Glutamatergic neuron (in vitro differentiated cells): ENCODE measurements at regions not wholly inside any gene's neighbourhood (a gene's known extent, or its start where the extent isn't known, plus 50 kb on each side); places are given as distances from the start of the nearest gene placed in this dataset.

Experiments
- DNase-seq: peaks from one replicate; pipeline ENCODE4 v3.0.0; 2022
- H3K27ac Mint-ChIP-seq: one replicate; pipeline ENCODE4 v1.8.0; 2020; ENCODE audit warnings: mild to moderate bottlenecking, mixed read lengths, inconsistent platforms; ENCODE audit not compliant: unreplicated experiment
- H3K27me3 Mint-ChIP-seq: one replicate; pipeline ENCODE4 v1.8.0; 2020; ENCODE audit warnings: mild to moderate bottlenecking, moderate library complexity, mixed read lengths, inconsistent platforms; ENCODE audit not compliant: unreplicated experiment
- H3K36me3 Mint-ChIP-seq: one replicate; pipeline ENCODE4 v1.8.0; 2020; ENCODE audit warnings: mild to moderate bottlenecking, mixed read lengths, inconsistent platforms; ENCODE audit not compliant: unreplicated experiment
- H3K4me1 Mint-ChIP-seq: one replicate; pipeline ENCODE4 v1.8.0; 2020; ENCODE audit warnings: mild to moderate bottlenecking, low read depth, mixed read lengths, inconsistent platforms; ENCODE audit not compliant: unreplicated experiment
- H3K4me3 Mint-ChIP-seq: one replicate; pipeline ENCODE4 v1.8.0; 2020; ENCODE audit warnings: mild to moderate bottlenecking, mixed read lengths, inconsistent platforms; ENCODE audit not compliant: unreplicated experiment
- H3K9me3 Mint-ChIP-seq: one replicate; pipeline ENCODE4 v1.8.0; 2020; ENCODE audit warnings: mild to moderate bottlenecking, moderate library complexity, mixed read lengths, inconsistent platforms; ENCODE audit not compliant: unreplicated experiment
- TF ChIP-seq, protein P1 (sequence below): fragments of 200-600 bp; sonication (generic); IDR thresholded peaks from one replicate; pipeline ENCODE4 v1.5.0; 2021; ENCODE audit not compliant: partially characterized antibody, unreplicated experiment

GRCh38 chr9:118570066-118570465 is 799.2 kb downstream of the BRINP1 start:
- H3K36me3 Mint-ChIP-seq, result no peaks in the 10 kb centered on the region
- no peaks in the 10 kb centered on the region for H3K9me3 Mint-ChIP-seq
- TF ChIP-seq, protein P1, sequence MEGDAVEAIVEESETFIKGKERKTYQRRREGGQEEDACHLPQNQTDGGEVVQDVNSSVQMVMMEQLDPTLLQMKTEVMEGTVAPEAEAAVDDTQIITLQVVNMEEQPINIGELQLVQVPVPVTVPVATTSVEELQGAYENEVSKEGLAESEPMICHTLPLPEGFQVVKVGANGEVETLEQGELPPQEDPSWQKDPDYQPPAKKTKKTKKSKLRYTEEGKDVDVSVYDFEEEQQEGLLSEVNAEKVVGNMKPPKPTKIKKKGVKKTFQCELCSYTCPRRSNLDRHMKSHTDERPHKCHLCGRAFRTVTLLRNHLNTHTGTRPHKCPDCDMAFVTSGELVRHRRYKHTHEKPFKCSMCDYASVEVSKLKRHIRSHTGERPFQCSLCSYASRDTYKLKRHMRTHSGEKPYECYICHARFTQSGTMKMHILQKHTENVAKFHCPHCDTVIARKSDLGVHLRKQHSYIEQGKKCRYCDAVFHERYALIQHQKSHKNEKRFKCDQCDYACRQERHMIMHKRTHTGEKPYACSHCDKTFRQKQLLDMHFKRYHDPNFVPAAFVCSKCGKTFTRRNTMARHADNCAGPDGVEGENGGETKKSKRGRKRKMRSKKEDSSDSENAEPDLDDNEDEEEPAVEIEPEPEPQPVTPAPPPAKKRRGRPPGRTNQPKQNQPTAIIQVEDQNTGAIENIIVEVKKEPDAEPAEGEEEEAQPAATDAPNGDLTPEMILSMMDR, result no peak
- no peak for DNase-seq
- no peaks in the 10 kb centered on the region for H3K27me3 Mint-ChIP-seq
- no peak overlapping the region for H3K27ac Mint-ChIP-seq
- H3K4me3 Mint-ChIP-seq, result no peak overlapping the region
- H3K4me1 Mint-ChIP-seq, result no peaks in the 10 kb centered on the region

- Mint-ChIP-seq H3K4me3 (no peak overlapping the region), H3K27ac (no peak overlapping the region), H3K4me1 (no peaks in the 10 kb centered on the region), H3K9me3 (peaks cover 2% of the 10 kb centered on the region), H3K27me3 (no peaks in the 10 kb centered on the region), H3K36me3 (no peaks in the 10 kb centered on the region)
- TF ChIP-seq, protein P1, result no peak
- DNase-seq, result no peak
Observed at GRCh38 chr9:118575341-118576070, 793.7 kb downstream of the BRINP1 start.

DNA sequence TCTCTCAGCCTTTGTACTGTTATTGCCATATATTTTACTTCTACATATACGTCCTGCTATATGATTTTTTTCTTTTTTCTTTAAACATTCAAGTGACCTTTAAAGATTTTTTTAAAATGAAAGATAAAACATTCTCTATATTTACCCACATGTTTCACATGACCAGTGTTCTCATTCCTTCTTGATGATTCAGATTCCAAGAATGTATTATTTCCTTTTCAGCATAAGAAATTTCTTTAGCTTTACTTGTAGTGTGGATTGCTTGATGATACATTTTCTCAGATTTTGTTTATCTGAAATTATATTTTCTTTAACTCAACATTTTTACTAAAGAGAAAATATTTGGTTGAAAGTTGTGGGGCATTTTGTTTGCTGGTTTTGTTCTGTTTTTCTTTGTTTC is 792.1 kb downstream of the BRINP1 start:
- Mint-ChIP-seq H3K4me1 (no peaks in the 10 kb centered on the region), H3K27me3 (no peaks in the 10 kb centered on the region), H3K36me3 (no peaks in the 10 kb centered on the region), H3K4me3 (no peak overlapping the region), H3K27ac (no peak overlapping the region), H3K9me3 (peaks cover 2% of the 10 kb centered on the region)
- TF ChIP-seq, protein P1, result no peak
- no peak for DNase-seq

DNA sequence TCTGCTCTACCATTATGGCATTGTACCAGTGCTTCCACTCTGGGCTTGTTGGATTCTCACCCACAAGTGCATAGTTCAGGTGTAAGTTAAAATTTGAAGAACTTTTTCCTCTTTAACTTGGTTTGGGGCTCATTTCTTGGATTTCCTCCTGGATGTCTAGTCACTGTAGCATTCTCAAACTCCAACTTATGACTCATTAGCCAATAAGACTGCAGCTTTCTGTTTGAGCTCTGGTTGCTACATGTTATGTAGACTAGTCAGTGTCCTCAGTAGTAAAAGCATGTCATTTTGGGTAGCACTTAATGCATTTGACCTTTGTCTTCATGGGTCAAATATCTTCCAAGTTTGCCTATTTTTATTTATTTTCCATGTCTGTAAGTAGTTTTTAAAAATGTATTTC is 790.8 kb downstream of the BRINP1 start:
- Mint-ChIP-seq H3K36me3 (no peaks in the 10 kb centered on the region), H3K27ac (no peak overlapping the region), H3K4me3 (no peak overlapping the region), H3K4me1 (no peaks in the 10 kb centered on the region), H3K9me3 (peaks cover 2% of the 10 kb centered on the region), H3K27me3 (no peaks in the 10 kb centered on the region)
- TF ChIP-seq, protein P1, result no peak
- no peak for DNase-seq

- Mint-ChIP-seq H3K27me3 (no peaks in the 10 kb centered on the region), H3K27ac (no peak overlapping the region), H3K36me3 (no peaks in the 10 kb centered on the region), H3K9me3 (no peaks in the 10 kb centered on the region), H3K4me3 (no peak overlapping the region), H3K4me1 (no peaks in the 10 kb centered on the region)
- TF ChIP-seq, protein P1, result no peak
- no peak for DNase-seq
Observed at GRCh38 chr9:118583414-118583813, 785.8 kb downstream of the BRINP1 start.
